NCI-H748 treated with DMSO at 0.1 percent for 48 hours (cell line): ENCODE measurements at regions not wholly inside any gene's neighbourhood (a gene's known extent, or its start where the extent isn't known, plus 50 kb on each side); places are given as distances from the start of the nearest gene placed in this dataset.
A peak's percentile ranks its signal among the peaks of the same experiment; 100 is the strongest.

Experiments used
- DNase-seq: peaks from one replicate; lab custom pipeline; 2025; lab: John Stamatoyannopoulos, UW

- DNase-seq, result peak; percentile 10
Observed at GRCh38 chr2:150162241-150162942, 325.1 kb downstream of the RND3 start.

DNA sequence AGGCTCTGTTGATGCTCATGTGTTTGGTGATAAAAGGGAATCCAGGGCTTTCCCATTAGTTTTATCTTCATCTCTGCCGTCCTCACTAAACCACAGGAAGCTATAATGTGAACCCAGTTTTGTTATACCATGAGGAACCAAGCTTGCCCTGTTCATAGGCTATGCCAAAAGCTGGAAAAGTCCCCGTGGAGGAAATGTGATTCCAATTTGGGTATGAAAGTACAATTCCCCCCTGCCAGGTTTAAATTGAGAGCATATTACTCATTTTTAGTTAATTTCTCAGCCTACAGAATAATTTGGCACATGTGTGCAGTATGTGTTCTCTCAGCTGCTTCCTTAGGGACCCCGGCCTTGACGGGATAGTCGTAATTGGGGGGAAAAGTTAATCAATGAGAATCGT lies 327.4 kb downstream of the RND3 start:
- no peak for DNase-seq

DNA sequence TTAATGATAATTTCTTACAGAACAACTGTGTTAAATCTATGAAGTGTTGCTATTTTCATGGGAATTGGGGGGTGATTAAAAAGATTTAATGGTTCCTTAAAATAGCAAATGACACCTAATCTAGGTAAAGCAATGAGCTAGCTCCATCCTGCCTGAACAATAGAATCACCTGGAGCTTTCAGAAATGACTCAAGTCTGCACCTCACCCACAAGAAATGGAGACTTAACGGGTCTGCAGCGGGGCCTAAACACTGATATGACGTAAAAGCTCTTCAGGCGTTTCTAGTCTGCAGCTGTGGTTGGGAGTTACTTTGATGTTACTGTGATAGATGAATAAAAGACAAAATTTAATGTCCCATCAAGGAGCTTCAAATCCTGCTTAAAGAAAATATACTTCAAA lies 328.2 kb downstream of the RND3 start:
- no peak for DNase-seq

GRCh38 chr2:150156876-150157275 lies 330.6 kb downstream of the RND3 start:
- no peak for DNase-seq

DNA sequence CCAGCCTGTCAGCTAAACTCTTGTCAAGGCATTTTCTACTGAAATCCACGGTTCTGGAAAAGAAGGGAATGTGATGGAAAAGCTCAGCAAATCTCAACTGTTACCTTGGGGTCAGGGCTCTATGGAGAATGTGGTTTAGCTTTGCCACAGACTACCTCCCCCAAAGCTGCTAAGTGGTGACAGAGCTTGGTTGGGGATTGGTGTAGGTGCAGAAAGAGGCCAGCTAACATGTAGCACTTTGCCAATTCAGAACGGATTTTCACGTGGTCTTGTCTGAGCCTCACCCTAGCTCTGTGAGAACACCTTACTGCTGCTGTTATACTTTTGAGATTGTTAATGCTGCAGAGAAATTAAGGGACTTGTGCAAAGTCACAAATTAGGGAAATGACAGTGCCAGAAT lies 331.1 kb downstream of the RND3 start:
- no peak for DNase-seq

DNA sequence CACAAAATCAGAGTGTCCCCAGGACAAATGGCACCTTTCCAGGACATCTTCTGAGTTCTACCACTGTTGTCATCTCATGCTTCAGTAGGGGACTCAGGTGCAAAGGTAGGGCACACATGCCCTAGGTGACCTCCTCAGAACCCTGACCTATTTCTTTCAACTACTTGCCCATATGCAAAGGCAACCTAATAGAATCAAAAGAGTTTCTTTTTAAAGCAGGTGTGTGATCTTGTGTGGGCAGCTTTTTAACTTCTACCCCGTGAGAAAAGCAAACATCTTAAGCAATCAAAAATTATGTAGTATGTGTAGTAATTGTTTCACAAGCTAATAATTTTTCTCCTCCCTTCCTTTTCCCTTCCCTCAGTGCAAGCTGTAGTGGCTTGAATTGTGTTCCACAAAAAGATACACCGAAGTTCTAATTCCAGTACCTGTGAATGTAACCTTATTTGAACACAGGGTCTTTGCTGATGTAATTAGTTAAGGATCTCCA lies 333.1 kb downstream of the RND3 start:
- no peak for DNase-seq

GRCh38 chr2:150153646-150154307 lies 333.7 kb downstream of the RND3 start:
- DNase-seq, result no peak

DNA sequence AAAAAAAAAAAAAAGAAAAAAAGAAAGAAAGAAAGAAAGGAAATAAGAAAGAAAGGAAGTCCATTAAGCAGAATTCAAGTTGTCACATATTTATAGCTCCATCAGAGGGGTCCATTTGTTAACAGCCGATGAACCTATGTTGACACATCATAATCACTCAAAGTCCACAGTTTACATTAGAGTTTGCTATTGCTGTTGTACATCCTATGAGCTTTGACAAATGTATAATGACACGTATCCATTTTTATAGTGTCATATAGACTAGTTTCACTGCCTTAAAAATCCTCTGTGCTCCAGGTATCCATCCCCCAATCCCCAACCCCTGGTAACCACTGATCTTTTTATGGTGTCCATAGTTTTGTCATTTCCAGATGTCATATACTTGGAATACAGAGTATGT lies 335.2 kb downstream of the RND3 start:
- DNase-seq, result peak; percentile 69

DNA sequence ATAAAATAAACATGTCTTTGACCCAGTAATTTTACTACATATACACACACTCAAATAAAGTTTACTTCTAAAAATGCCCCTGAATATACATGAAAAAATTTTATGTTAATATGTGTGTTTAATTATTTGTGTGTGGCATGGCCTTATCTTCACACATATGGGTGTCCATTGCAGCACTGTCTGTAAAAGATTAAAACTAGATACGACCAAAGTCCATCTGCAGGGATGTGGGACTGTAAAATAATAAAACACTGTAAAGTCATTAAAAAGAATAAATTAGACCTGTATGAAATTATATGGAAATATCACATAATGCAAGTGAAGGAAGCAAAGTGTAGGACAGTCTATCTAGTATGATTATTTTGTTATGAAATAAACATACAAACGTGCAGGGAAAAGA lies 337.3 kb downstream of the RND3 start:
- DNase-seq, result no peak

DNA sequence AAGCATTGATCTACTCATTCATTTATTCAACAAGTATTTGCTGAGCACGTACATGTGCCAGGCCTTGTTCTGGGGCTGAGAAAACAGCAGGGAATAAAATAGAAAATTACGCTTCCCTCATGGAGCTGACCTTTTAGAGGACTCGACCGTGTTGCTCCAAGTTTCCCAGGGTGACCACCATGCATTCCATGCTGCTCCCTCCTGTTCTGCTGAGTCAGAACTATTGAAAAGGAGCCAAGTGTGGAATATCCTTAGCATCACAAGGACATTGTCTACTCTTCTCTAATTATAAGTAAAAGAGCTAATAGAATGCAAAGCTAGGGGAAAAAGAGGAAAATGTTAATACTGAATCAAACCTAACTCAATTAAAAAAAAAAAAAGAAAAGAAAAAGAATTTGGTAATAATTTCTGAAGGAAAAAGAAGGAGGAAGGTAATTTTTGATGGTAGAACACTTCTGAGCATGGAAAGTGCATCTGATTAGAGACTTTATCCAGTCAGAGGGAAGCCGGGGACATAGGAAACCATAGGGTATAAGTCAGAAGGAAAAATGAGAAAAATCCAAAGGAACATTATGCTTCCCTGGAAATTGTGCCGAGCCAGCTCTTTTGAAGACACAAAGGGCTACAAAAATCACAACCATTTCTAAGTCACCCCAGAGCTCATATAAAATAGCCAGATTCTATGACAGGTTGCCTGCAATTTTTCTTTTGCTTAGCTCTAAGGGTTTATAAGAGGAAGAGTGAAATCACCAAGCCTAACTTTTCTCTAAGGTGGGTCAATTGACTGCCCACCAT lies 339.4 kb downstream of the RND3 start:
- DNase-seq, result no peak

- DNase-seq, result no peak
Observed at GRCh38 chr2:150146879-150147278, 340.6 kb downstream of the RND3 start.

GRCh38 chr2:150145299-150145692 lies 342.2 kb downstream of the RND3 start:
- no peak for DNase-seq

- no peak for DNase-seq
Observed at GRCh38 chr2:150144546-150145298, 342.7 kb downstream of the RND3 start.

- no peak for DNase-seq
Observed at GRCh38 chr2:150143087-150143536, 344.4 kb downstream of the RND3 start.

DNA sequence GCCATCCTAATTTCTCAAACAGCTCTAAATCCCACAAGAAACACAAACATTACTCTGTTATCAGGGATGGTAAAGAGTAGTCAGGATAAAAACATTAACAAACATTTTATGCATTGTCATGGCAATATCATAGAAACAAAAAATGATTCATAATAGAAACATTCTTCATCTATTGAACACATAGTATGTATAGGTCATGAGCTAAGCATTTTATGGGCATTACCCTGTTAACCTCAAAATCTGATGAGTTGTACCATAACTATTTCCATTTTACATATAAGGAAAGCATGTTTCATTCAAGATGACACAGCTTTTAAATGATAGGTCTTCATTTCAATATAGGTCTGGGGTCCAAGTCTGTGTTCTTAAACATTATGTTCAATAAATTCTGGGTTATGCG lies 344.9 kb downstream of the RND3 start:
- no peak for DNase-seq

- DNase-seq, result peak; percentile 28
Observed at GRCh38 chr2:150141226-150142001, 346.1 kb downstream of the RND3 start.

- DNase-seq, result no peak
Observed at GRCh38 chr2:150140777-150141176, 346.7 kb downstream of the RND3 start.

- no peak for DNase-seq
Observed at GRCh38 chr2:150138587-150138986, 348.9 kb downstream of the RND3 start.

GRCh38 chr2:150137338-150138069 lies 350.0 kb downstream of the RND3 start:
- DNase-seq, result no peak

GRCh38 chr2:150136893-150137292 lies 350.6 kb downstream of the RND3 start:
- no peak for DNase-seq

DNA sequence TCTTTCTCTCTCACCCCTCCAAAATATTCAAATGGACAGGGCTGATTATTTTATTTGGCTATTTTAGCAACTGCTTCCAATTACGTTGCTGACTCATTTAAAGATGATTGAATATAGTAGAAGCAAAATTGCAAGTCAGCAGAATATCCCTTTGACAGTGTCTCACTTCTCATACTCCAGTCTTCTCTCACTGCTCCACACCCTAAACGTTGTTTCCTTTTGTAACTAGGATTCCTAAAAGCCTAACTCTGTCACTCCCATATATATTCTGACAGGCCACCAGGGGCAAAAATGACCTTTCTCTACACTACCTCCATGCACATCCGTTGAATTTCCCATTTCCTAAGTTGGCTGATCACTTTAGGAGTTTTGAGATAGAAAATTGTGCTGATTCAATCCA lies 351.1 kb downstream of the RND3 start:
- no peak for DNase-seq
